Body of pancreas (tissue), 4 donors: ENCODE measurements at regions not wholly inside any gene's neighbourhood (a gene's known extent, or its start where the extent isn't known, plus 50 kb on each side); places are given as distances from the start of the nearest gene placed in this dataset.
"Not testable (repeated sequence)": the region's sequence is repeated elsewhere in the genome, so short reads cannot be mapped to it uniquely, and the experiment has no call there.

Source experiments
- ATAC-seq: fragments of 150-250 bp; one replicate; pipeline ENCODE4 v1.9.1; 2016
- DNase-seq, 4 donors: peaks; one replicate each; pipeline ENCODE4 v3.0.0-alpha.2; 2019
- H3K27ac ChIP-seq, 4 donors: fragments of 200-600 bp; sonication (generic); 1 replicate in 3 of 4; 2 replicates in 1 of 4; pipeline versions ENCODE4 v1.5.1 to v1.6.1; 2016 to 2019; ENCODE audit warnings: mild to moderate bottlenecking in 1 of 4, mixed read lengths in 1 of 4, moderate library complexity in 1 of 4
- H3K27me3 ChIP-seq, 2 donors: fragments of 200-600 bp; sonication (generic); one replicate each; pipeline ENCODE4 v1.6.0; 2016; ENCODE audit warnings: mild to moderate bottlenecking in 1 of 2
- H3K36me3 ChIP-seq, 2 donors: fragments of 200-600 bp; sonication (generic); replicated peaks in 1 of 2; 2 replicates each; pipeline ENCODE4 v1.5.1; 2016; ENCODE audit warnings: low read depth in 2 of 2; ENCODE audit not compliant: insufficient read depth in 1 of 2
- H3K4me1 ChIP-seq: fragments of 200-600 bp; sonication (generic); one replicate; pipeline ENCODE4 v1.6.0; 2016
- H3K4me3 ChIP-seq, 2 donors: fragments of 200-600 bp; sonication (generic); 1 replicate in 1 of 2; 2 replicates in 1 of 2; pipeline ENCODE4 v1.5.1; 2016 to 2019
- H3K9me3 ChIP-seq, 3 donors: fragments of 200-600 bp; sonication (generic); 1 replicate in 2 of 3; 2 replicates in 1 of 3; pipeline ENCODE4 v1.5.1; 2016
- CTCF ChIP-seq, 7 experiments: fragments of 450-650 bp in 4 of 7; fragments of 200-600 bp in 3 of 7; sonication (generic) in 3 of 7; IDR thresholded peaks; one replicate each; pipeline ENCODE4 v1.5.1; 2016 to 2019; ENCODE audit warnings: antibody characterized with exemption in 7 of 7
- POLR2A ChIP-seq, 3 donors: fragments of 450-650 bp; IDR thresholded peaks; one replicate each; pipeline ENCODE4 v1.6.1; 2016; ENCODE audit warnings: antibody characterized with exemption in 3 of 3, mild to moderate bottlenecking in 2 of 3
- WGBS, 2 donors: methylation state at CpG; one replicate each; pipeline ENCODE4 v1.1.5; 2017; 5-methylcytosine and 5-hydroxymethylcytosine counted together
- intact Hi-C: fragments of 100-400 bp; cut with DNase I; formaldehyde crosslinking; loops from one replicate; pipeline ENCODE4 v1.15.1; 2023

GRCh38 chr10:38209332-38209731, 115.2 kb downstream of the ZNF37A start:
- DNase-seq (no peak), ATAC-seq (no peak)
- Histone ChIP-seq H3K9me3 (peaks cover 0 to 6% (median 0%) of the 10 kb centered on the region in 3 donors), H3K4me3 (no peak overlapping the region), H3K27ac (no peak overlapping the region), H3K4me1 (no peaks in the 10 kb centered on the region), H3K27me3 (no peaks in the 10 kb centered on the region), H3K36me3 (no peaks in the 10 kb centered on the region)
- TF ChIP-seq CTCF (IDR thresholded peaks at IDR 0.05), result no peak
- WGBS, 2 donors, result 35 to 50% methylated on average over 3 to 4 of the region's 4 CpGs
- intact Hi-C loops, result no loop called here

- ATAC-seq, H3K36me3 ChIP-seq, H3K27ac ChIP-seq, H3K9me3 ChIP-seq, DNase-seq, H3K27me3 ChIP-seq, H3K4me3 ChIP-seq, intact Hi-C loops, H3K4me1 ChIP-seq: not testable (repeated sequence)
These were observed 115.6 kb downstream of the ZNF37A start for GRCh38 chr10:38209748-38210147.

- H3K9me3 ChIP-seq, result peaks cover 0 to 7% (median 0%) of the 10 kb centered on the region in 3 donors
- 71 to 77% methylated on average over 1 of the region's 1 CpG for WGBS, 2 donors
- no peak for TF ChIP-seq POLR2A (IDR thresholded peaks at IDR 0.05)
- no peak for TF ChIP-seq CTCF (IDR thresholded peaks at IDR 0.05)
- DNase-seq (no peak), ATAC-seq (no peak)
- no peaks in the 10 kb centered on the region for H3K4me1 ChIP-seq
- H3K36me3 ChIP-seq, result no peaks in the 10 kb centered on the region
- intact Hi-C loops, result no loop called here
- no peak overlapping the region for H3K4me3 ChIP-seq
- H3K27me3 ChIP-seq, result no peaks in the 10 kb centered on the region
- no peak overlapping the region for H3K27ac ChIP-seq
These were observed 118.3 kb downstream of the ZNF37A start for GRCh38 chr10:38212460-38212859.

DNA sequence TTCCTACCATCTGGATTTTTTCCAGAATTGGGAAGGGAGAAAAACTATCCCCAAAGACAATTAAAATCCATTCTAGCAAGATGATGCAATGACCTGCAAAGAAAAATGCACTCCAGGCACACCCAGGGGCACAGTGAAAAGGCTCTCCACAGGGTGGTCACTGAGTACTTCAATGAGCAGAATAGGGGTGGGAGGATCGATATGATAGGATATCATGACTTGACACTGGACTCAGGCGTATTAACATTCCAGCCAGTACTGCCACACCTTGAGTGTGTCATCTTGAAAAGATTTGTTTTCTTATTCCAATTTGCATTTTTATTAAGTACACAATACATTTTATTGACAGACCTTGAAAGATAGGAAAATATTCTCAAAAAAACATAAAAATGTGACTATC, 132.2 kb downstream of the ZNF37A start:
- no peak overlapping the region for H3K27ac ChIP-seq
- no peak overlapping the region for H3K4me3 ChIP-seq
- intact Hi-C loops, result no loop called here
- no peaks in the 10 kb centered on the region for H3K4me1 ChIP-seq
- H3K9me3 ChIP-seq, result no peaks in the 10 kb centered on the region
- H3K27me3 ChIP-seq, result no peaks in the 10 kb centered on the region
- TF ChIP-seq POLR2A (IDR thresholded peaks at IDR 0.05) (no peak), CTCF (IDR thresholded peaks at IDR 0.05) (no peak)
- DNase-seq (no peak), ATAC-seq (no peak)
- WGBS, 2 donors, result 59 to 61% methylated on average over 2 of the region's 2 CpGs
- no peaks in the 10 kb centered on the region for H3K36me3 ChIP-seq

- Histone ChIP-seq H3K4me1 (no peaks in the 10 kb centered on the region), H3K4me3 (no peak overlapping the region), H3K27ac (no peak overlapping the region), H3K27me3 (no peaks in the 10 kb centered on the region), H3K36me3 (no peaks in the 10 kb centered on the region), H3K9me3 (no peaks in the 10 kb centered on the region)
- 79 to 86% methylated on average over 2 of the region's 2 CpGs for WGBS, 2 donors
- ATAC-seq (no peak), DNase-seq (no peak)
- intact Hi-C loops, result no loop called here
- TF ChIP-seq POLR2A (IDR thresholded peaks at IDR 0.05) (no peak), CTCF (IDR thresholded peaks at IDR 0.05) (no peak)
These were observed 134.3 kb downstream of the ZNF37A start for GRCh38 chr10:38228394-38228793.

GRCh38 chr10:38238479-38238878, 144.3 kb downstream of the ZNF37A start:
- H3K27me3 ChIP-seq, H3K36me3 ChIP-seq, intact Hi-C loops, H3K4me3 ChIP-seq, H3K27ac ChIP-seq, H3K4me1 ChIP-seq, DNase-seq, H3K9me3 ChIP-seq, ATAC-seq: not testable (repeated sequence)
- WGBS, 2 donors, result 42 to 55% methylated on average over 2 of the region's 2 CpGs

GRCh38 chr10:38242061-38242649, 148.0 kb downstream of the ZNF37A start:
- not testable (repeated sequence) for H3K27ac ChIP-seq, ATAC-seq

GRCh38 chr10:38248113-38248512, 154.0 kb downstream of the ZNF37A start:
- intact Hi-C loops, DNase-seq, H3K27me3 ChIP-seq, H3K4me1 ChIP-seq, H3K9me3 ChIP-seq, H3K27ac ChIP-seq, ATAC-seq, H3K36me3 ChIP-seq, H3K4me3 ChIP-seq: not testable (repeated sequence)
- 23 to 24% methylated on average over 1 of the region's 1 CpG for WGBS, 2 donors

More at GRCh38 chr10:38242061-38242649, 148.0 kb downstream of the ZNF37A start:
- H3K36me3 ChIP-seq, H3K9me3 ChIP-seq, intact Hi-C loops, H3K27me3 ChIP-seq, H3K4me3 ChIP-seq, H3K4me1 ChIP-seq: not testable (repeated sequence)
- peak in 1 of 4 donors; percentile 7 for DNase-seq
- WGBS, 2 donors, result 36 to 40% methylated on average over 2 of the region's 2 CpGs
